ENCODE measurements at regions not wholly inside any gene's neighbourhood (a gene's known extent, or its start where the extent isn't known, plus 50 kb on each side); places are given as distances from the start of the nearest gene placed in this dataset.

GRCh38 chr3:127034990-127035652 is 52.2 kb downstream of the PLXNA1 start:
- FAIRE-seq (no peak), DNase-seq (peak in 1 of 5 donors; percentile 45)
- no peak overlapping the region for H3K9ac ChIP-seq (ENCODE audit: low read length in 3 of 3)
- H3K36me3 ChIP-seq (ENCODE audit: control insufficient read depth in 2 of 3, insufficient read depth in 3 of 3, low read length in 3 of 3) = no peaks in the 10 kb centered on the region
- no peaks in the 10 kb centered on the region for H3K9me3 ChIP-seq (ENCODE audit: control insufficient read depth in 2 of 3, insufficient read depth in 1 of 3, low read length in 3 of 3)
- intact Hi-C loops (cut with DNase I) = no loop called here
- H3K27ac ChIP-seq (ENCODE audit: low read depth in 2 of 2, low read length in 2 of 2) = no peak overlapping the region
- H3K4me1 ChIP-seq (ENCODE audit: control insufficient read depth in 2 of 3, insufficient read depth in 2 of 3, low read depth in 1 of 3, low read length in 3 of 3) = peaks cover 0 to 11% (median 8%) of the 10 kb centered on the region in 3 donors
- H3K4me3 ChIP-seq (ENCODE audit: low read length in 3 of 3) = no peak overlapping the region
- TF ChIP-seq, protein P1, sequence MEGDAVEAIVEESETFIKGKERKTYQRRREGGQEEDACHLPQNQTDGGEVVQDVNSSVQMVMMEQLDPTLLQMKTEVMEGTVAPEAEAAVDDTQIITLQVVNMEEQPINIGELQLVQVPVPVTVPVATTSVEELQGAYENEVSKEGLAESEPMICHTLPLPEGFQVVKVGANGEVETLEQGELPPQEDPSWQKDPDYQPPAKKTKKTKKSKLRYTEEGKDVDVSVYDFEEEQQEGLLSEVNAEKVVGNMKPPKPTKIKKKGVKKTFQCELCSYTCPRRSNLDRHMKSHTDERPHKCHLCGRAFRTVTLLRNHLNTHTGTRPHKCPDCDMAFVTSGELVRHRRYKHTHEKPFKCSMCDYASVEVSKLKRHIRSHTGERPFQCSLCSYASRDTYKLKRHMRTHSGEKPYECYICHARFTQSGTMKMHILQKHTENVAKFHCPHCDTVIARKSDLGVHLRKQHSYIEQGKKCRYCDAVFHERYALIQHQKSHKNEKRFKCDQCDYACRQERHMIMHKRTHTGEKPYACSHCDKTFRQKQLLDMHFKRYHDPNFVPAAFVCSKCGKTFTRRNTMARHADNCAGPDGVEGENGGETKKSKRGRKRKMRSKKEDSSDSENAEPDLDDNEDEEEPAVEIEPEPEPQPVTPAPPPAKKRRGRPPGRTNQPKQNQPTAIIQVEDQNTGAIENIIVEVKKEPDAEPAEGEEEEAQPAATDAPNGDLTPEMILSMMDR (IDR thresholded peaks at IDR 0.05; ENCODE audit: borderline replicate concordance, extremely low read depth, insufficient read depth) = no peak
- no peaks in the 10 kb centered on the region for H3K27me3 ChIP-seq (ENCODE audit: control insufficient read depth, insufficient read depth, low read length)

DNA sequence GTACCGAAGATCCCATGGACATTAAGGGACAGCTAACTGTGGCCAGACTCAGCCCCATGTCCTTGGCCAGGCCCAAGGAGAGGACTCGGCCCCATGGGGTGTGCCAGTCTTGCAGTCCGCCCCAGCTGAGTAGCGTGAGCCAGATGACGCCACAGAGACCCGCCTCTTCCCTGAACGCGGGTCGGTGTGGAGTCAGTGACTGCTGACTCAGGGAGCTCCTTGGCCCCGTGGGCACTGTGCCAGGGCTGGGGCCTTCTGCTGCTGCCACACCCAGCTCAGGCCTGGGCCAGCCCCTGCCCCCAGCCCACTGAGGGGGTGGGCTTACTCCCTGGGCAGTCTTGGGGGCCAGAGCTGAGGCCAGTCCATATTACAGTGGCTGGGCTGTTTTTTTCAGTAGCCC is 52.8 kb downstream of the PLXNA1 start:
- TF ChIP-seq, protein P1 (IDR thresholded peaks at IDR 0.05; ENCODE audit: borderline replicate concordance, extremely low read depth, insufficient read depth) = no peak
- Histone ChIP-seq H3K4me3 (ENCODE audit: low read length in 3 of 3) (no peak overlapping the region), H3K27me3 (ENCODE audit: control insufficient read depth, insufficient read depth, low read length) (no peaks in the 10 kb centered on the region), H3K36me3 (ENCODE audit: control insufficient read depth in 2 of 3, insufficient read depth in 3 of 3, low read length in 3 of 3) (no peaks in the 10 kb centered on the region), H3K4me1 (ENCODE audit: control insufficient read depth in 2 of 3, insufficient read depth in 2 of 3, low read depth in 1 of 3, low read length in 3 of 3) (peaks cover 0 to 11% (median 8%) of the 10 kb centered on the region in 3 donors), H3K9me3 (ENCODE audit: control insufficient read depth in 2 of 3, insufficient read depth in 1 of 3, low read length in 3 of 3) (no peaks in the 10 kb centered on the region), H3K9ac (ENCODE audit: low read length in 3 of 3) (no peak overlapping the region), H3K27ac (ENCODE audit: low read depth in 2 of 2, low read length in 2 of 2) (peak overlapping the region in 1 of 2 donors; percentile 43)
- DNase-seq = peak in 2 of 5 donors; percentile 51 to 96
- no peak for FAIRE-seq
- intact Hi-C loops (cut with DNase I) = no loop called here

- no peak overlapping the region for H3K4me3 ChIP-seq (ENCODE audit: low read length in 3 of 3)
- H3K4me1 ChIP-seq (ENCODE audit: control insufficient read depth in 2 of 3, insufficient read depth in 2 of 3, low read depth in 1 of 3, low read length in 3 of 3) = peaks cover 0 to 11% (median 8%) of the 10 kb centered on the region in 3 donors
- peak overlapping the region; percentile 24 to 43 for H3K27ac ChIP-seq (ENCODE audit: low read depth in 2 of 2, low read length in 2 of 2)
- TF ChIP-seq, protein P1 (IDR thresholded peaks at IDR 0.05; ENCODE audit: borderline replicate concordance, extremely low read depth, insufficient read depth) = no peak
- DNase-seq (peak in 1 of 5 donors; percentile 76), FAIRE-seq (no peak)
- H3K27me3 ChIP-seq (ENCODE audit: control insufficient read depth, insufficient read depth, low read length) = no peaks in the 10 kb centered on the region
- no peaks in the 10 kb centered on the region for H3K9me3 ChIP-seq (ENCODE audit: control insufficient read depth in 2 of 3, insufficient read depth in 1 of 3, low read length in 3 of 3)
- intact Hi-C loops (cut with DNase I) = no loop called here
- H3K9ac ChIP-seq (ENCODE audit: low read length in 3 of 3) = no peak overlapping the region
- H3K36me3 ChIP-seq (ENCODE audit: control insufficient read depth in 2 of 3, insufficient read depth in 3 of 3, low read length in 3 of 3) = no peaks in the 10 kb centered on the region
Measured at GRCh38 chr3:127036209-127037020, 53.5 kb downstream of the PLXNA1 start.

Data from kidney (tissue), 13 donors.